ENCODE measurements at regions not wholly inside any gene's neighbourhood (a gene's known extent, or its start where the extent isn't known, plus 50 kb on each side); places are given as distances from the start of the nearest gene placed in this dataset.
"Not testable (repeated sequence)": the region's sequence is repeated elsewhere in the genome, so short reads cannot be mapped to it uniquely, and the experiment has no call there.

DNA sequence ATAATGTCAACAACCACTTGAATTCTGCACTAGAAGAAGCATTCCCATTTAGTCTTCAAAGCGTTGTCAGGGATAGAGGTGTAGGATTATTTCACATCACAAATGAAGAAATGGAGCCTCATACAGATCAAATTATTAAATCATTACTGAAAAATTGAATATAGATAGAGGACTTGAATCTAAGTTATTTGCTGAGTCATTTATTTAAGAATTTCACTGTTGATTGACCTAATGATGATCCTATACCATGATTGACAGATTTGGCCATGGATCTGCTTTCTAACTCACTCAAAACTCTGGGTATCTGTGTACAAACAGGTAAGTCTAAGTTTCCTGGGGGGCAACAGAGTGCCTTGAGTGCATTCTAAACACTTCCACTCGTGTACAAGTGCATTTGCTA, 215.9 kb downstream of the BTBD3 start:
- no peaks in the 10 kb centered on the region for H3K9me3 ChIP-seq (ENCODE audit: control insufficient read depth, insufficient read depth, low read depth, low read length)
- no peaks in the 10 kb centered on the region for H4K20me1 ChIP-seq (ENCODE audit: control insufficient read depth, extremely low read depth, insufficient read depth, low read length)
- no peaks in the 10 kb centered on the region for H3K36me3 ChIP-seq (ENCODE audit: control insufficient read depth, insufficient read depth, low read length)
- no peaks in the 10 kb centered on the region for H3K4me1 ChIP-seq (ENCODE audit: control insufficient read depth, extremely low read depth, insufficient read depth, low read length)
- H3K27me3 ChIP-seq (ENCODE audit: control insufficient read depth, insufficient read depth, low read length) = no peaks in the 10 kb centered on the region
- H3K27ac ChIP-seq (ENCODE audit: insufficient read depth, low read length) = no peak overlapping the region
- TF ChIP-seq, protein P1, sequence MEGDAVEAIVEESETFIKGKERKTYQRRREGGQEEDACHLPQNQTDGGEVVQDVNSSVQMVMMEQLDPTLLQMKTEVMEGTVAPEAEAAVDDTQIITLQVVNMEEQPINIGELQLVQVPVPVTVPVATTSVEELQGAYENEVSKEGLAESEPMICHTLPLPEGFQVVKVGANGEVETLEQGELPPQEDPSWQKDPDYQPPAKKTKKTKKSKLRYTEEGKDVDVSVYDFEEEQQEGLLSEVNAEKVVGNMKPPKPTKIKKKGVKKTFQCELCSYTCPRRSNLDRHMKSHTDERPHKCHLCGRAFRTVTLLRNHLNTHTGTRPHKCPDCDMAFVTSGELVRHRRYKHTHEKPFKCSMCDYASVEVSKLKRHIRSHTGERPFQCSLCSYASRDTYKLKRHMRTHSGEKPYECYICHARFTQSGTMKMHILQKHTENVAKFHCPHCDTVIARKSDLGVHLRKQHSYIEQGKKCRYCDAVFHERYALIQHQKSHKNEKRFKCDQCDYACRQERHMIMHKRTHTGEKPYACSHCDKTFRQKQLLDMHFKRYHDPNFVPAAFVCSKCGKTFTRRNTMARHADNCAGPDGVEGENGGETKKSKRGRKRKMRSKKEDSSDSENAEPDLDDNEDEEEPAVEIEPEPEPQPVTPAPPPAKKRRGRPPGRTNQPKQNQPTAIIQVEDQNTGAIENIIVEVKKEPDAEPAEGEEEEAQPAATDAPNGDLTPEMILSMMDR (conservative IDR thresholded peaks at IDR 0.05 in 1 of 2, IDR thresholded peaks at IDR 0.05 in 1 of 2; ENCODE audit: low read depth in 1 of 2, low read length in 2 of 2) = no peak
- TF ChIP-seq EZH2 (IDR thresholded peaks at IDR 0.05; ENCODE audit: low read length, missing control alignments) = no peak
- H3K4me2 ChIP-seq (ENCODE audit: extremely low read depth, insufficient read depth, low read length) = no peak overlapping the region
- no peaks in the 10 kb centered on the region for H3K79me2 ChIP-seq (ENCODE audit: control insufficient read depth, insufficient read depth, low read length)
- no peak overlapping the region for H2AFZ ChIP-seq (ENCODE audit: low read length)
- no peak overlapping the region for H3K9ac ChIP-seq (ENCODE audit: insufficient read depth, low read length)
- H3K4me3 ChIP-seq (replicated peaks in 1 of 4; ENCODE audit: control extremely low read depth in 1 of 4, insufficient read depth in 1 of 4, low read depth in 3 of 4, low read length in 4 of 4) = no peak overlapping the region
- DNase-seq (ENCODE audit: low read depth in 2 of 2) = no peak

DNA sequence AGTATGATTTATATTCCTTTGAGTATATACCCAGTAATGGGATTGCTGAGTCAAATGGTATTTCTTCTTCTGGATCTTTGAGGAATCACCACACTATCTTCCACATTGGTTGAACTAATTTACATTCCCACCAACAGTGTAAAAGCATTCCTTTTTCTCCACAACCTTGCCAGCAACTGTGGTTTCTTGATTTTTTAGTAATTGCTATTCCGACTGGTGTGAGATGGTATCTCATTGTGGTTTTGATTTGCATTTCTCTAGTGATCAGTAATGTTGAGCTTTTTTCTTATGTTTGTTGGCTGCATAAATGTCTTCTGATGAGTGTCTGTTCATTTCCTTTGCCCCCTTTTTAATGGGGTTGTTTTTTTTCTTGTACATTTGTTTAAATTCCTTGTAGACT, 228.3 kb downstream of the BTBD3 start:
- not testable (repeated sequence) for H3K4me3 ChIP-seq (replicated peaks in 1 of 4; ENCODE audit: control extremely low read depth in 1 of 4, insufficient read depth in 1 of 4, low read depth in 3 of 4, low read length in 4 of 4); H3K4me2 ChIP-seq (ENCODE audit: extremely low read depth, insufficient read depth, low read length); H3K27ac ChIP-seq (ENCODE audit: insufficient read depth, low read length); H4K20me1 ChIP-seq (ENCODE audit: control insufficient read depth, extremely low read depth, insufficient read depth, low read length); H3K27me3 ChIP-seq (ENCODE audit: control insufficient read depth, insufficient read depth, low read length); H3K9ac ChIP-seq (ENCODE audit: insufficient read depth, low read length); H3K9me3 ChIP-seq (ENCODE audit: control insufficient read depth, insufficient read depth, low read depth, low read length); H3K4me1 ChIP-seq (ENCODE audit: control insufficient read depth, extremely low read depth, insufficient read depth, low read length); H3K79me2 ChIP-seq (ENCODE audit: control insufficient read depth, insufficient read depth, low read length); H2AFZ ChIP-seq (ENCODE audit: low read length); H3K36me3 ChIP-seq (ENCODE audit: control insufficient read depth, insufficient read depth, low read length)
- DNase-seq (ENCODE audit: low read depth in 2 of 2) = peak in 1 of 2 donors; percentile 76

DNA sequence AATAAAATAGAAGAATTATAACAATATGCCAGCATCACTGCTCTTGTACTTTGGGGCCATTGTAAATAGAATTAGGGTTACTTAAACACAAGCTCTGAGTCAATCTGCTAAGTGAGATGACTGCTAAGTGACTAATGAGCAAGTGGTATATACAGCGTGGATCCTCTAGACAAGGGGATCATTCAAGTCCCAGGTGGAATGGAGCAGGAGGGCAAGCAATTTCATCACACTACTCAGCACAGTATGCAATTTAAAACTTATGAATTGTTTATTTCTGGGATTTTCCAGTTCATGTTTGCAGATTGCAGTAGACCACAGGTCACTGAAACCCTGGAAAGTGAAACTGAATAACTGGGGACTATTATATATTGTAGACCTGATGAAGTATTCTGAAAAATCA, 235.3 kb downstream of the BTBD3 start:
- Histone ChIP-seq H3K27ac (ENCODE audit: insufficient read depth, low read length) (no peak overlapping the region), H3K4me1 (ENCODE audit: control insufficient read depth, extremely low read depth, insufficient read depth, low read length) (no peaks in the 10 kb centered on the region), H3K4me2 (ENCODE audit: extremely low read depth, insufficient read depth, low read length) (peak overlapping the region; percentile 36), H3K27me3 (ENCODE audit: control insufficient read depth, insufficient read depth, low read length) (no peaks in the 10 kb centered on the region), H3K36me3 (ENCODE audit: control insufficient read depth, insufficient read depth, low read length) (no peaks in the 10 kb centered on the region), H3K4me3 (replicated peaks in 1 of 4; ENCODE audit: control extremely low read depth in 1 of 4, insufficient read depth in 1 of 4, low read depth in 3 of 4, low read length in 4 of 4) (no peak overlapping the region), H4K20me1 (ENCODE audit: control insufficient read depth, extremely low read depth, insufficient read depth, low read length) (no peaks in the 10 kb centered on the region), H3K9me3 (ENCODE audit: control insufficient read depth, insufficient read depth, low read depth, low read length) (no peaks in the 10 kb centered on the region), H3K9ac (ENCODE audit: insufficient read depth, low read length) (no peak overlapping the region), H2AFZ (ENCODE audit: low read length) (no peak overlapping the region), H3K79me2 (ENCODE audit: control insufficient read depth, insufficient read depth, low read length) (no peaks in the 10 kb centered on the region)
- TF ChIP-seq, protein P1 (conservative IDR thresholded peaks at IDR 0.05 in 1 of 2, IDR thresholded peaks at IDR 0.05 in 1 of 2; ENCODE audit: low read depth in 1 of 2, low read length in 2 of 2) = no peak
- TF ChIP-seq EZH2 (IDR thresholded peaks at IDR 0.05; ENCODE audit: low read length, missing control alignments) = no peak
- DNase-seq (ENCODE audit: low read depth in 2 of 2) = peak; percentile 65 to 73
